Choroid plexus epithelial cell (primary cell): ENCODE measurements at regions not wholly inside any gene's neighbourhood (a gene's known extent, or its start where the extent isn't known, plus 50 kb on each side); places are given as distances from the start of the nearest gene placed in this dataset.

Experiments
- DNase-seq: peaks from one replicate; pipeline ENCODE4 v3.0.0-alpha.2; 2010; ENCODE audit warnings: low read depth
- H3K4me3 ChIP-seq: 2 replicates; pipeline ENCODE4 v1.5.1; 2011; ENCODE audit warnings: low read depth, mild to moderate bottlenecking, control low read depth, low read length, moderate library complexity
- TF ChIP-seq, protein P1 (sequence below): conservative IDR thresholded peaks from 2 replicates; pipeline ENCODE4 v1.5.1; 2011; ENCODE audit warnings: low read depth, mild to moderate bottlenecking, control low read depth, inconsistent platforms, low read length, moderate library complexity

- TF ChIP-seq, protein P1, sequence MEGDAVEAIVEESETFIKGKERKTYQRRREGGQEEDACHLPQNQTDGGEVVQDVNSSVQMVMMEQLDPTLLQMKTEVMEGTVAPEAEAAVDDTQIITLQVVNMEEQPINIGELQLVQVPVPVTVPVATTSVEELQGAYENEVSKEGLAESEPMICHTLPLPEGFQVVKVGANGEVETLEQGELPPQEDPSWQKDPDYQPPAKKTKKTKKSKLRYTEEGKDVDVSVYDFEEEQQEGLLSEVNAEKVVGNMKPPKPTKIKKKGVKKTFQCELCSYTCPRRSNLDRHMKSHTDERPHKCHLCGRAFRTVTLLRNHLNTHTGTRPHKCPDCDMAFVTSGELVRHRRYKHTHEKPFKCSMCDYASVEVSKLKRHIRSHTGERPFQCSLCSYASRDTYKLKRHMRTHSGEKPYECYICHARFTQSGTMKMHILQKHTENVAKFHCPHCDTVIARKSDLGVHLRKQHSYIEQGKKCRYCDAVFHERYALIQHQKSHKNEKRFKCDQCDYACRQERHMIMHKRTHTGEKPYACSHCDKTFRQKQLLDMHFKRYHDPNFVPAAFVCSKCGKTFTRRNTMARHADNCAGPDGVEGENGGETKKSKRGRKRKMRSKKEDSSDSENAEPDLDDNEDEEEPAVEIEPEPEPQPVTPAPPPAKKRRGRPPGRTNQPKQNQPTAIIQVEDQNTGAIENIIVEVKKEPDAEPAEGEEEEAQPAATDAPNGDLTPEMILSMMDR, result peak; percentile 67
- DNase-seq, result peak; percentile 68
- no peak overlapping the region for H3K4me3 ChIP-seq
Measured at GRCh38 chr13:70960841-70961443, 852.7 kb upstream of the KLHL1 start.

DNA sequence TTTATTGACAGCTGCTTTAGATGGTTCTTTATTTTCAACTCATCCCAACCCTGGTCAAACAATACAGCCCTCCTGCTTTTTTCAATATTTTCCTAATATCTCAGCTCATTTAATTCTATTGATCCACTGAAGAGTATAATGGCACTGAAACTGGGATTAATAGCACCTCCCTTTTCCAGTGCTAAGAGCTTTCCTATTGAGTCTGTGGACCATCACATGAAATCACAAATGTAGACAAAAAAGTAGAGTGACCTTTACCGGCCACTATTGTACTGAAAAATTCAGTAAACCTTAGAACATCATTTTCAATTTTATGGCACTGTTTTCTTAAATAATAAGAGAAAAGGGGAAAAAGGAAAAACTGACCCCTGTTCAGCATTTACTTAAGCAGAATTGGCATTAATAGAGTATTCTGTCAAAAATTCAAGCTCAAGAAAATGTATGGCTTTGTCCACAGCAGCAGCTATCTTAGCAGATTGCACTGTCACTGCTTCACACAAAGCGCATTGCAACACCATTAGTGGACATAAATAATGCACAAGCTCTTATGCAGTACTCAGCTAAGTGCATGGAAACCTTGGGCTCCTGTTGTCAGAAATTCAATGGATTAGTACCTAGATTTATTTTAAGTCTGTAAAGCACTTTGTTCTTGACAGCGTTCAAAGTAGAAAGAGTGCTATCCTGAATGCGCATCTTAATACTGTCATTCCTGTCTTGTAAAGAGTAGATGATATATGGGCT lies 851.0 kb upstream of the KLHL1 start:
- TF ChIP-seq, protein P1, result no peak
- DNase-seq, result peak; percentile 2
- no peak overlapping the region for H3K4me3 ChIP-seq

- TF ChIP-seq, protein P1, result no peak
- no peak for DNase-seq
- H3K4me3 ChIP-seq, result no peak overlapping the region
Measured at GRCh38 chr13:70955887-70956286, 847.6 kb upstream of the KLHL1 start.

DNA sequence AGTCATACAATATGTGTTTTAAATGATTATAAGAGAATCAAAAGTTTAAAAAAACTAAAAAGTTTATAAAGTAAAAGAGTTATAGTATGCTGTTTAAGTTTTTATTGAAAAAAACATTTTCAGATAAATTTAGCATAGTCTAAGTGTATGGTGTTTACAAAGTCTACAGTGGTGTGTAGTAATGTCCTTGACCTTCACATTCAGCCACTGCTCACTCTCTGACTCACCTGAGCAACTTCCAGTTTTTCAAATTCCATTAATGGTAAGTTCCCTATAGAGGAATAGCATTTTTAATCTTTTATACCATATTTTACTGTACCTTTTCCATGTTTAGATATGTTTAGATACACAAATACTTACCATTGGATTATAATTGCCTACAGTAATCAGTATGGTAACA lies 842.4 kb upstream of the KLHL1 start:
- no peak for DNase-seq
- no peak overlapping the region for H3K4me3 ChIP-seq
- TF ChIP-seq, protein P1, result no peak

DNA sequence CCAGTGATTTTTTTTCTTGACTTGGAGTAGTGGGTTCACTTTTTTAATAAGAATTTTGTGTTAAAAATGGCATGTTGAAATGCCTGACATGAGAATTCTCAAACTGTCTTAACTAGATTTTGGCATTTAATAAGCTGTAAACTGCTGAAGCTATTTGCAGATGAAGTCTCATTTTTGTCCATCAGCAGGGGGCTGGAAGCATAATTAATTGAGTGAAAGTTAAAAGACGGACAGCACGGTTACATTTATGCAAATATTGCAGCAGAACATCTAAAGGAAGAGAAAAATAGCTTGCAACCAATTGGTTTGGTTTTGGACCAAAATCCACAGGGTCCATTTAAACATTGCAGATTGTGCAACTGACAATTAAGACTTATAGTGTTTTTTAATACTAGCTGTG lies 837.3 kb upstream of the KLHL1 start:
- TF ChIP-seq, protein P1, result no peak
- no peak overlapping the region for H3K4me3 ChIP-seq
- no peak for DNase-seq

DNA sequence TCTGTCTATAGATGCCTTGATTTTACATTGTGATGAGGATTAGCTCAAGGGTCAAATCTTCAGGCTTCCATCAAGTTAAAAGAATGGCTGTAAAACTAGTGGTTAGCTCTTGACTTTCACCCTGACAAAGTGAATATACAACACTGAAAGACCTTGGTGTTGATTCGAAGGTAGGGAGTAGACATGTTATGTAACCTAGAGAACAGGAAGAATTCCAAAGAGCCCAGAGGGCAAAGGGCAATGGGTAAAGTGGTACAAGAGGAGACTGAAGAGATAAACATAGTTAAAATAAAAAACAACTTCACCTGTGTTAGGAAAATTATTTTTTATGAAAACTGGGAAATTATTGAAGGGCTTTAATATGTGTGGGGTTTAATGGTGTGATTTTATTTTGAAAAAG lies 833.2 kb upstream of the KLHL1 start:
- TF ChIP-seq, protein P1, result no peak
- H3K4me3 ChIP-seq, result no peak overlapping the region
- no peak for DNase-seq

- DNase-seq, result no peak
Measured at GRCh38 chr13:70938462-70938861, 830.2 kb upstream of the KLHL1 start.

More at GRCh38 chr13:70938462-70938861, 830.2 kb upstream of the KLHL1 start:
- no peak overlapping the region for H3K4me3 ChIP-seq
- TF ChIP-seq, protein P1, result no peak
